Testis (tissue), 2 donors: ENCODE measurements at regions not wholly inside any gene's neighbourhood (a gene's known extent, or its start where the extent isn't known, plus 50 kb on each side); places are given as distances from the start of the nearest gene placed in this dataset.

Experiments
- DNase-seq: peaks from one replicate; pipeline ENCODE4 v3.0.0-alpha.2; 2019
- H3K27ac ChIP-seq, 2 donors: fragments of 200-600 bp; sonication (generic); one replicate each; pipeline ENCODE4 v1.5.1; 2019
- H3K27me3 ChIP-seq: fragments of 200-600 bp; sonication (generic); one replicate; pipeline ENCODE4 v1.5.1; 2019
- H3K36me3 ChIP-seq: fragments of 200-600 bp; sonication (generic); one replicate; pipeline ENCODE4 v1.5.1; 2017; ENCODE audit warnings: low read depth; ENCODE audit errors: missing control alignments
- H3K4me1 ChIP-seq: fragments of 200-600 bp; sonication (generic); one replicate; pipeline ENCODE4 v1.5.1; 2019
- H3K4me3 ChIP-seq, 2 donors: fragments of 200-600 bp; sonication (generic); one replicate each; pipeline ENCODE4 v1.5.1; 2017 to 2019
- H3K9me3 ChIP-seq: fragments of 200-600 bp; sonication (generic); one replicate; pipeline ENCODE4 v1.5.1; 2017
- POLR2A ChIP-seq: fragments of 450-650 bp; IDR thresholded peaks from one replicate; pipeline ENCODE4 v1.6.1; 2017; ENCODE audit warnings: antibody characterized with exemption, mild to moderate bottlenecking, moderate library complexity
- WGBS, 2 donors: methylation state at CpG; one replicate each; pipeline ENCODE4 v1.1.5; 2018; 5-methylcytosine and 5-hydroxymethylcytosine counted together
- intact Hi-C: fragments of 100-400 bp; cut with DNase I; formaldehyde crosslinking; loops from one replicate; pipeline ENCODE4 v1.15.1; 2023; ENCODE audit warnings: low total_unique reads
- TF ChIP-seq, protein P1 (sequence below), 3 experiments: fragments of 450-650 bp in 2 of 3; fragments of 200-600 bp in 1 of 3; sonication (generic) in 1 of 3; IDR thresholded peaks; one replicate each; pipeline ENCODE4 v1.5.1; 2016 to 2019; ENCODE audit warnings: antibody characterized with exemption in 3 of 3, mild to moderate bottlenecking in 2 of 3, moderate library complexity in 1 of 3

GRCh38 chr10:10326116-10326515 is 691.6 kb upstream of the CELF2 start:
- no peak for DNase-seq
- WGBS, 2 donors = 78 to 90% methylated on average over 4 of the region's 4 CpGs
- H3K4me1 ChIP-seq = no peaks in the 10 kb centered on the region
- H3K36me3 ChIP-seq = no peaks in the 10 kb centered on the region
- no peaks in the 10 kb centered on the region for H3K9me3 ChIP-seq
- H3K27me3 ChIP-seq = no peaks in the 10 kb centered on the region
- intact Hi-C loops = no loop called here
- no peak overlapping the region for H3K27ac ChIP-seq
- no peak overlapping the region for H3K4me3 ChIP-seq
- TF ChIP-seq, protein P1, sequence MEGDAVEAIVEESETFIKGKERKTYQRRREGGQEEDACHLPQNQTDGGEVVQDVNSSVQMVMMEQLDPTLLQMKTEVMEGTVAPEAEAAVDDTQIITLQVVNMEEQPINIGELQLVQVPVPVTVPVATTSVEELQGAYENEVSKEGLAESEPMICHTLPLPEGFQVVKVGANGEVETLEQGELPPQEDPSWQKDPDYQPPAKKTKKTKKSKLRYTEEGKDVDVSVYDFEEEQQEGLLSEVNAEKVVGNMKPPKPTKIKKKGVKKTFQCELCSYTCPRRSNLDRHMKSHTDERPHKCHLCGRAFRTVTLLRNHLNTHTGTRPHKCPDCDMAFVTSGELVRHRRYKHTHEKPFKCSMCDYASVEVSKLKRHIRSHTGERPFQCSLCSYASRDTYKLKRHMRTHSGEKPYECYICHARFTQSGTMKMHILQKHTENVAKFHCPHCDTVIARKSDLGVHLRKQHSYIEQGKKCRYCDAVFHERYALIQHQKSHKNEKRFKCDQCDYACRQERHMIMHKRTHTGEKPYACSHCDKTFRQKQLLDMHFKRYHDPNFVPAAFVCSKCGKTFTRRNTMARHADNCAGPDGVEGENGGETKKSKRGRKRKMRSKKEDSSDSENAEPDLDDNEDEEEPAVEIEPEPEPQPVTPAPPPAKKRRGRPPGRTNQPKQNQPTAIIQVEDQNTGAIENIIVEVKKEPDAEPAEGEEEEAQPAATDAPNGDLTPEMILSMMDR (IDR thresholded peaks at IDR 0.05) = no peak
- TF ChIP-seq POLR2A = no peak

DNA sequence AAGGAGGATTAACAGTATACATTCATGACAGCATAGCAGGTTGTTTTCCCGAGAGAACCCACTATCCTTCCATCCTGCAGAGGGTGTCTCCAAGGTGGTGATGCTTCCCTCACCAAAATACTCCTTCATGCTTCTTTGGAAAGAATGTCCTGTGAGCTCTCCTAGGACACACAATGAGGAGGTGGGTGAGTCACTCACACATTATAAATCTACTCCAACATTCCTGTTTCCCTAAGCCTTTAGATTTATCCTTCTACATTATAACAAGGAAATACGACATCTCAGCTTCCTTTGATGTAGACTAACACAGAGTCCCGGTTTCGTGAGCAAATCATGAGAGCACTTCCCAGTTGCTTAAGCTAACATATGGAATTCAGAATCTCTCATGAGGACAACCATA is 689.7 kb upstream of the CELF2 start:
- Histone ChIP-seq H3K4me3 (no peak overlapping the region), H3K4me1 (no peaks in the 10 kb centered on the region), H3K27ac (no peak overlapping the region), H3K36me3 (no peaks in the 10 kb centered on the region), H3K9me3 (no peaks in the 10 kb centered on the region), H3K27me3 (no peaks in the 10 kb centered on the region)
- intact Hi-C loops = no loop called here
- no peak for TF ChIP-seq POLR2A
- TF ChIP-seq, protein P1 (IDR thresholded peaks at IDR 0.05) = no peak
- DNase-seq = no peak
- 95 to 96% methylated on average over 4 of the region's 4 CpGs for WGBS, 2 donors

- WGBS, 2 donors = 79 to 83% methylated on average over 5 of the region's 5 CpGs
- H3K9me3 ChIP-seq = no peaks in the 10 kb centered on the region
- no peak overlapping the region for H3K4me3 ChIP-seq
- DNase-seq = no peak
- H3K4me1 ChIP-seq = no peaks in the 10 kb centered on the region
- no peaks in the 10 kb centered on the region for H3K36me3 ChIP-seq
- intact Hi-C loops = no loop called here
- H3K27me3 ChIP-seq = no peaks in the 10 kb centered on the region
- no peak overlapping the region for H3K27ac ChIP-seq
- TF ChIP-seq POLR2A = no peak
- TF ChIP-seq, protein P1 (IDR thresholded peaks at IDR 0.05) = no peak
Measured at GRCh38 chr10:10330418-10330817, 687.3 kb upstream of the CELF2 start.

GRCh38 chr10:10332786-10333185 is 684.9 kb upstream of the CELF2 start:
- H3K4me1 ChIP-seq = no peaks in the 10 kb centered on the region
- no peak for TF ChIP-seq POLR2A
- TF ChIP-seq, protein P1 (IDR thresholded peaks at IDR 0.05) = no peak
- no peak overlapping the region for H3K4me3 ChIP-seq
- H3K9me3 ChIP-seq = no peaks in the 10 kb centered on the region
- no peak for DNase-seq
- no peak overlapping the region for H3K27ac ChIP-seq
- intact Hi-C loops = no loop called here
- 78 to 82% methylated on average over 2 of the region's 2 CpGs for whole genome bisulfite sequencing, 2 donors
- H3K36me3 ChIP-seq = no peaks in the 10 kb centered on the region
- H3K27me3 ChIP-seq = no peaks in the 10 kb centered on the region

GRCh38 chr10:10333622-10334021 is 684.0 kb upstream of the CELF2 start:
- TF ChIP-seq POLR2A = no peak
- TF ChIP-seq, protein P1 (IDR thresholded peaks at IDR 0.05) = no peak
- 48 to 73% methylated on average over 4 of the region's 4 CpGs for WGBS, 2 donors
- intact Hi-C loops = no loop called here

More at GRCh38 chr10:10333622-10334021, 684.0 kb upstream of the CELF2 start:
- DNase-seq = peak; percentile 42
- no peak overlapping the region for H3K4me3 ChIP-seq
- peak overlapping the region in 1 of 2 donors; percentile 39 for H3K27ac ChIP-seq
- H3K9me3 ChIP-seq = no peaks in the 10 kb centered on the region
- H3K36me3 ChIP-seq = no peaks in the 10 kb centered on the region
- no peaks in the 10 kb centered on the region for H3K4me1 ChIP-seq
- H3K27me3 ChIP-seq = no peaks in the 10 kb centered on the region
